ENCODE measurements at regions not wholly inside any gene's neighbourhood (a gene's known extent, or its start where the extent isn't known, plus 50 kb on each side); places are given as distances from the start of the nearest gene placed in this dataset.

- Histone ChIP-seq H3K4me3 (ENCODE audit: low read depth, low read length) (no peak overlapping the region), H3K36me3 (ENCODE audit: control insufficient read depth, insufficient read depth, low read length) (no peaks in the 10 kb centered on the region), H3K27me3 (ENCODE audit: control insufficient read depth, insufficient read depth, low read length) (no peaks in the 10 kb centered on the region)
- no peak for TF ChIP-seq CTCF (IDR thresholded peaks at IDR 0.05; ENCODE audit: insufficient read depth, low read depth, low read length)
- DNase-seq (ENCODE audit: low read depth): peak; percentile 41
- ChIA-PET CTCF (no interaction called here), POLR2A (no interaction called here)
These were observed 947.8 kb downstream of the C4orf33 start for GRCh38 chr4:130043732-130044160.

- no peak for TF ChIP-seq CTCF (IDR thresholded peaks at IDR 0.05; ENCODE audit: insufficient read depth, low read depth, low read length)
- CTCF ChIA-PET: no interaction called here
- POLR2A ChIA-PET: no interaction called here
- no peak for DNase-seq (ENCODE audit: low read depth)
- H3K36me3 ChIP-seq (ENCODE audit: control insufficient read depth, insufficient read depth, low read length): no peaks in the 10 kb centered on the region
- H3K27me3 ChIP-seq (ENCODE audit: control insufficient read depth, insufficient read depth, low read length): no peaks in the 10 kb centered on the region
- no peak overlapping the region for H3K4me3 ChIP-seq (ENCODE audit: low read depth, low read length)
These were observed 949.0 kb downstream of the C4orf33 start for GRCh38 chr4:130044788-130045531.

- Histone ChIP-seq H3K27me3 (ENCODE audit: control insufficient read depth, insufficient read depth, low read length) (no peaks in the 10 kb centered on the region), H3K36me3 (ENCODE audit: control insufficient read depth, insufficient read depth, low read length) (no peaks in the 10 kb centered on the region), H3K4me3 (ENCODE audit: low read depth, low read length) (no peak overlapping the region)
- CTCF ChIA-PET: no interaction called here
- no peak for TF ChIP-seq CTCF (IDR thresholded peaks at IDR 0.05; ENCODE audit: insufficient read depth, low read depth, low read length)
- POLR2A ChIA-PET: no interaction called here
- DNase-seq (ENCODE audit: low read depth): no peak
These were observed 957.8 kb downstream of the C4orf33 start for GRCh38 chr4:130053723-130054122.

- Histone ChIP-seq H3K4me3 (ENCODE audit: low read depth, low read length) (no peak overlapping the region), H3K36me3 (ENCODE audit: control insufficient read depth, insufficient read depth, low read length) (no peaks in the 10 kb centered on the region), H3K27me3 (ENCODE audit: control insufficient read depth, insufficient read depth, low read length) (no peaks in the 10 kb centered on the region)
- no peak for DNase-seq (ENCODE audit: low read depth)
- no peak for TF ChIP-seq CTCF (IDR thresholded peaks at IDR 0.05; ENCODE audit: insufficient read depth, low read depth, low read length)
- CTCF ChIA-PET: no interaction called here
- POLR2A ChIA-PET: no interaction called here
These were observed 959.0 kb downstream of the C4orf33 start for GRCh38 chr4:130054908-130055307.

GRCh38 chr4:130056286-130056685 lies 960.3 kb downstream of the C4orf33 start:
- ChIA-PET CTCF (interaction anchor here (0.6 kb wide), 1 partner anchor 547 kb away, joined by 3 read pairs; no protein-coding TSS in a partner anchor), POLR2A (no interaction called here)
- TF ChIP-seq CTCF (IDR thresholded peaks at IDR 0.05; ENCODE audit: insufficient read depth, low read depth, low read length): no peak
- no peak overlapping the region for H3K4me3 ChIP-seq (ENCODE audit: low read depth, low read length)
- no peaks in the 10 kb centered on the region for H3K27me3 ChIP-seq (ENCODE audit: control insufficient read depth, insufficient read depth, low read length)
- no peaks in the 10 kb centered on the region for H3K36me3 ChIP-seq (ENCODE audit: control insufficient read depth, insufficient read depth, low read length)
- no peak for DNase-seq (ENCODE audit: low read depth)
